Vagina (tissue), 2 donors: ENCODE measurements at regions not wholly inside any gene's neighbourhood (a gene's known extent, or its start where the extent isn't known, plus 50 kb on each side); places are given as distances from the start of the nearest gene placed in this dataset.

Experiments used
- POLR2A ChIP-seq, 2 donors: fragments of 450-650 bp; IDR thresholded peaks; one replicate each; pipeline ENCODE4 v1.6.1; 2017; ENCODE audit warnings: antibody characterized with exemption in 2 of 2, mild to moderate bottlenecking in 2 of 2, moderate library complexity in 2 of 2
- TF ChIP-seq, protein P1 (sequence below), 3 experiments: fragments of 450-650 bp in 2 of 3; fragments of 200-600 bp in 1 of 3; sonication (generic) in 1 of 3; IDR thresholded peaks; one replicate each; pipeline ENCODE4 v1.5.1; 2017 to 2019; ENCODE audit warnings: antibody characterized with exemption in 3 of 3, mild to moderate bottlenecking in 2 of 3, moderate library complexity in 2 of 3

DNA sequence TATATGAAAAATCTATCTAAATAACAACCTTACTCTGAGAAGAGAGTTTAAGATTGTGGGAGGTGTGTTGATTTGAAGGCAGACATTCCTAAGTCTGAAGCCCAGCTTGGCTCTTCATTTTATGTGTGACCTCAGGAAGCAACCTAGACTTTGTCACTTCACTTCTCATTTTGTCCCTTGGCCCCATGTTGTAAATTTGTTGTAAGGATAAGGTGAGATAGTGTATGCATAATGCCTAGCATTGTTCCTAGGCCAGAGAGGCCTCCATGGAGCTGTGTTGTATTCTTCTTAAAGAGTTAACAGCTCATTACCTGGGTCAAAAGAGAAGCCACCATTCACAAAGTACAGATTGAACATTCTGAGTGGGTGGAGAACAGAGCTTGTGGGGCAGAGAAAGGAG lies 1084.4 kb upstream of the SLIT2 start:
- TF ChIP-seq, protein P1, sequence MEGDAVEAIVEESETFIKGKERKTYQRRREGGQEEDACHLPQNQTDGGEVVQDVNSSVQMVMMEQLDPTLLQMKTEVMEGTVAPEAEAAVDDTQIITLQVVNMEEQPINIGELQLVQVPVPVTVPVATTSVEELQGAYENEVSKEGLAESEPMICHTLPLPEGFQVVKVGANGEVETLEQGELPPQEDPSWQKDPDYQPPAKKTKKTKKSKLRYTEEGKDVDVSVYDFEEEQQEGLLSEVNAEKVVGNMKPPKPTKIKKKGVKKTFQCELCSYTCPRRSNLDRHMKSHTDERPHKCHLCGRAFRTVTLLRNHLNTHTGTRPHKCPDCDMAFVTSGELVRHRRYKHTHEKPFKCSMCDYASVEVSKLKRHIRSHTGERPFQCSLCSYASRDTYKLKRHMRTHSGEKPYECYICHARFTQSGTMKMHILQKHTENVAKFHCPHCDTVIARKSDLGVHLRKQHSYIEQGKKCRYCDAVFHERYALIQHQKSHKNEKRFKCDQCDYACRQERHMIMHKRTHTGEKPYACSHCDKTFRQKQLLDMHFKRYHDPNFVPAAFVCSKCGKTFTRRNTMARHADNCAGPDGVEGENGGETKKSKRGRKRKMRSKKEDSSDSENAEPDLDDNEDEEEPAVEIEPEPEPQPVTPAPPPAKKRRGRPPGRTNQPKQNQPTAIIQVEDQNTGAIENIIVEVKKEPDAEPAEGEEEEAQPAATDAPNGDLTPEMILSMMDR (IDR thresholded peaks at IDR 0.05) = no peak
- TF ChIP-seq POLR2A (IDR thresholded peaks at IDR 0.05) = no peak
